A673 (cell line): ENCODE measurements at regions not wholly inside any gene's neighbourhood (a gene's known extent, or its start where the extent isn't known, plus 50 kb on each side); places are given as distances from the start of the nearest gene placed in this dataset.

Experiments used
- BruUV-seq: library from RNA; stranded (reverse); fragments of 400-500 nt; replicated peaks from 2 replicates; lab custom pipeline; 2021; lab: Mats Ljungman, UMichigan
- CTCF ChIA-PET: fragments of 300-600 bp; sonication (Branson Sonifier 250); formaldehyde crosslinking; loops from one replicate; lab custom pipeline; 2022; ENCODE audit warnings: antibody characterized with exemption; lab: Charles Lee
- POLR2A ChIA-PET: fragments of 300-600 bp; sonication (Branson Sonifier 250); formaldehyde crosslinking; loops from one replicate; lab custom pipeline; 2022; ENCODE audit warnings: antibody characterized with exemption; ENCODE audit not compliant: low non-redundant PET; lab: Charles Lee
- DNase-seq: peaks from one replicate; pipeline ENCODE4 v3.0.0-alpha.2; 2015; ENCODE audit warnings: low spot score
- H3K27ac ChIP-seq: fragments of 200-600 bp; sonication (generic); 2 replicates; pipeline ENCODE4 v1.5.1; 2016; ENCODE audit warnings: mixed run types, low read depth, mild to moderate bottlenecking, mixed read lengths, antibody characterized with exemption, low read length; ENCODE audit not compliant: poor library complexity, severe bottlenecking
- H3K27me3 ChIP-seq: fragments of 200-600 bp; sonication (generic); replicated peaks from 2 replicates; pipeline ENCODE4 v1.6.1; 2017; ENCODE audit warnings: mixed run types, low read depth, mild to moderate bottlenecking, mixed read lengths, antibody characterized with exemption, low read length; ENCODE audit not compliant: insufficient read depth, poor library complexity
- H3K36me3 ChIP-seq: fragments of 200-600 bp; sonication (generic); 2 replicates; pipeline ENCODE4 v1.6.1; 2016; ENCODE audit warnings: mixed run types, mild to moderate bottlenecking, mixed read lengths, antibody characterized with exemption, low read length; ENCODE audit not compliant: insufficient read depth, poor library complexity, severe bottlenecking
- H3K4me1 ChIP-seq: fragments of 200-600 bp; sonication (generic); 2 replicates; pipeline ENCODE4 v1.6.1; 2017; ENCODE audit warnings: mixed run types, mild to moderate bottlenecking, mixed read lengths, antibody characterized with exemption, low read length; ENCODE audit not compliant: insufficient read depth, poor library complexity, severe bottlenecking
- H3K4me3 ChIP-seq: fragments of 200-600 bp; sonication (generic); 2 replicates; pipeline ENCODE4 v1.5.1; 2016; ENCODE audit warnings: low read depth, mixed run types, mild to moderate bottlenecking, mixed read lengths, low read length; ENCODE audit not compliant: poor library complexity, severe bottlenecking
- H3K9me3 ChIP-seq: fragments of 200-600 bp; sonication (generic); 2 replicates; pipeline ENCODE4 v1.6.1; 2016; ENCODE audit warnings: mixed run types, low read depth, mild to moderate bottlenecking, mixed read lengths, antibody characterized with exemption, low read length; ENCODE audit not compliant: poor library complexity, severe bottlenecking
- CTCF ChIP-seq: fragments of 300-800, 200-600 bp; sonication (generic); conservative IDR thresholded peaks from 2 replicates; pipeline ENCODE4 v1.5.1; 2017; ENCODE audit warnings: low read depth, mild to moderate bottlenecking, antibody characterized with exemption, low read length, moderate library complexity, mixed read lengths
- EZH2 ChIP-seq: fragments of 200-600 bp; sonication (generic); IDR thresholded peaks from 2 replicates; pipeline ENCODE4 v1.6.1; 2017; ENCODE audit warnings: borderline replicate concordance, low read depth, mild to moderate bottlenecking, mixed read lengths, antibody characterized with exemption, low read length; ENCODE audit not compliant: poor library complexity, severe bottlenecking
- intact Hi-C: fragments of 100-400 bp; cut with micrococcal nuclease; formaldehyde crosslinking; loops from one replicate; pipeline ENCODE4 v1.10.0; 2022; ENCODE audit not compliant: unreplicated experiment

DNA sequence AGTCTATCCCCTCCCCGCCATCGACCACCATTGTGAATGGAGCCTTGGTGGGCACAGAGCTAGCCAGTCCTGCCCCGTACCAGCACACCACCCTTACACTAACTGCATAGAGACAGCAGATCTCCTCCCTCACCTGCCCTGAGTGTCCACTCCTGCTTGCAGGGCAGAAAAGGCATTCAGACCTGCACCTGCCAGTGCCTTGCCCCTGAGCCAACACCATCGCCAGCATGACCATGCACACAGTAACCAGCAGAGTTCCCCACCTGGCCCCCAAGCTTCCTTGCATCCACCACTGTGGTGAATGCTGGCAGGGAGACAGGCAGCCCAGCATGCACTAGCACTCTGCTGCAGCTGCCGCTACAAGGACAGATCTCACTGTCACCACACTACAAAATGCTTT, 397.1 kb downstream of the KLHL4 start:
- Histone ChIP-seq H3K4me3 (no peak overlapping the region), H3K36me3 (no peaks in the 10 kb centered on the region), H3K27me3 (no peaks in the 10 kb centered on the region), H3K4me1 (no peaks in the 10 kb centered on the region), H3K27ac (no peak overlapping the region), H3K9me3 (peaks cover 18% of the 10 kb centered on the region)
- DNase-seq: no peak
- TF ChIP-seq CTCF (no peak), EZH2 (no peak)
- CTCF ChIA-PET: no interaction called here
- POLR2A ChIA-PET: no interaction called here
- intact Hi-C loops: no loop called here
- BruUV-seq: no TSS peak

- Histone ChIP-seq H3K4me3 (no peak overlapping the region), H3K36me3 (no peaks in the 10 kb centered on the region), H3K27ac (no peak overlapping the region), H3K9me3 (peaks cover 18% of the 10 kb centered on the region), H3K27me3 (no peaks in the 10 kb centered on the region), H3K4me1 (no peaks in the 10 kb centered on the region)
- TF ChIP-seq CTCF: no peak
- intact Hi-C loops: no loop called here
- ChIA-PET POLR2A (no interaction called here), CTCF (no interaction called here)
- DNase-seq: no peak
- BruUV-seq: no TSS peak
These were observed 407.0 kb downstream of the KLHL4 start for GRCh38 chrX:87924619-87925018.

GRCh38 chrX:87941841-87942240, 424.2 kb downstream of the KLHL4 start:
- Histone ChIP-seq H3K27me3 (no peaks in the 10 kb centered on the region), H3K36me3 (no peaks in the 10 kb centered on the region), H3K4me3 (no peak overlapping the region), H3K9me3 (no peaks in the 10 kb centered on the region), H3K27ac (no peak overlapping the region), H3K4me1 (no peaks in the 10 kb centered on the region)
- no TSS peak for BruUV-seq
- DNase-seq: no peak
- TF ChIP-seq CTCF (no peak), EZH2 (no peak)
- ChIA-PET POLR2A (no interaction called here), CTCF (no interaction called here)
- intact Hi-C loops: no loop called here
